Uterus (tissue), 3 donors: ENCODE measurements at regions not wholly inside any gene's neighbourhood (a gene's known extent, or its start where the extent isn't known, plus 50 kb on each side); places are given as distances from the start of the nearest gene placed in this dataset.

ENCODE experiments used
- DNase-seq, 2 donors: peaks; one replicate each; pipeline ENCODE4 v3.0.0-alpha.2; 2019 to 2020
- H3K27ac ChIP-seq, 2 donors: fragments of 200-600 bp; sonication (generic); 1 replicate in 1 of 2; 2 replicates in 1 of 2; pipeline ENCODE4 v1.5.1; 2016 to 2018
- H3K27me3 ChIP-seq, 2 donors: fragments of 200-600 bp; sonication (generic); one replicate each; pipeline ENCODE4 v1.5.1; 2018 to 2019; ENCODE audit warnings: control low read depth in 1 of 2
- H3K36me3 ChIP-seq, 2 donors: fragments of 200-600 bp; sonication (generic); one replicate each; pipeline ENCODE4 v1.5.1; 2019; ENCODE audit warnings: control low read depth in 1 of 2
- H3K4me1 ChIP-seq, 2 donors: fragments of 200-600 bp; sonication (generic); one replicate each; pipeline ENCODE4 v1.5.1; 2018 to 2019; ENCODE audit warnings: control low read depth in 1 of 2
- H3K4me3 ChIP-seq, 2 donors: fragments of 200-600 bp; sonication (generic); 1 replicate in 1 of 2; 2 replicates in 1 of 2; pipeline ENCODE4 v1.5.1; 2018 to 2019; ENCODE audit warnings: mild to moderate bottlenecking in 1 of 2
- H3K9me3 ChIP-seq, 2 donors: fragments of 200-600 bp; sonication (generic); one replicate each; pipeline ENCODE4 v1.5.1; 2019; ENCODE audit warnings: control low read depth in 1 of 2
- CTCF ChIP-seq, 4 experiments: fragments of 200-600 bp in 2 of 4; fragments of 450-650 bp in 2 of 4; sonication (generic) in 2 of 4; IDR thresholded peaks; one replicate each; pipeline ENCODE4 v1.5.1; 2016 to 2019; ENCODE audit warnings: antibody characterized with exemption in 4 of 4, mild to moderate bottlenecking in 2 of 4, moderate library complexity in 1 of 4
- POLR2A ChIP-seq, 2 donors: fragments of 450-650 bp; IDR thresholded peaks; one replicate each; pipeline ENCODE4 v1.6.1; 2016; ENCODE audit warnings: antibody characterized with exemption in 2 of 2, mild to moderate bottlenecking in 1 of 2, moderate library complexity in 1 of 2
- intact Hi-C: fragments of 100-400 bp; cut with DNase I; formaldehyde crosslinking; loops from one replicate; pipeline ENCODE4 v1.15.1; 2023; ENCODE audit warnings: low total_unique reads
- donor health status: DM: yes; HTN: yes; CAD: no.

- Histone ChIP-seq H3K9me3 (no peaks in the 10 kb centered on the region), H3K27me3 (no peaks in the 10 kb centered on the region), H3K27ac (no peak overlapping the region), H3K36me3 (no peaks in the 10 kb centered on the region), H3K4me3 (no peak overlapping the region), H3K4me1 (no peaks in the 10 kb centered on the region)
- DNase-seq = no peak
- intact Hi-C loops = no loop called here
- TF ChIP-seq CTCF (IDR thresholded peaks at IDR 0.05) (no peak), POLR2A (IDR thresholded peaks at IDR 0.05) (no peak)
Measured at GRCh38 chr21:36641886-36642285, 57.0 kb upstream of the SIM2 start.

- DNase-seq = no peak
- TF ChIP-seq CTCF (IDR thresholded peaks at IDR 0.05) (no peak), POLR2A (IDR thresholded peaks at IDR 0.05) (no peak)
- intact Hi-C loops = no loop called here
- H3K27ac ChIP-seq = no peak overlapping the region
- H3K4me3 ChIP-seq = no peak overlapping the region
- H3K27me3 ChIP-seq = no peaks in the 10 kb centered on the region
- H3K9me3 ChIP-seq = no peaks in the 10 kb centered on the region
- H3K36me3 ChIP-seq = no peaks in the 10 kb centered on the region
- no peaks in the 10 kb centered on the region for H3K4me1 ChIP-seq
Measured at GRCh38 chr21:36642777-36643176, 56.1 kb upstream of the SIM2 start.

- H3K4me3 ChIP-seq = no peak overlapping the region
- intact Hi-C loops = no loop called here
- H3K9me3 ChIP-seq = no peaks in the 10 kb centered on the region
- H3K27me3 ChIP-seq = no peaks in the 10 kb centered on the region
- TF ChIP-seq CTCF (IDR thresholded peaks at IDR 0.05) (no peak), POLR2A (IDR thresholded peaks at IDR 0.05) (no peak)
- no peaks in the 10 kb centered on the region for H3K36me3 ChIP-seq
- H3K4me1 ChIP-seq = no peaks in the 10 kb centered on the region
- DNase-seq = no peak
- H3K27ac ChIP-seq = no peak overlapping the region
Measured at GRCh38 chr21:36643374-36644250, 55.3 kb upstream of the SIM2 start.

- Histone ChIP-seq H3K4me3 (no peak overlapping the region), H3K27me3 (no peaks in the 10 kb centered on the region), H3K9me3 (no peaks in the 10 kb centered on the region), H3K4me1 (no peaks in the 10 kb centered on the region), H3K27ac (no peak overlapping the region), H3K36me3 (no peaks in the 10 kb centered on the region)
- intact Hi-C loops = no loop called here
- TF ChIP-seq POLR2A (IDR thresholded peaks at IDR 0.05) (no peak), CTCF (IDR thresholded peaks at IDR 0.05) (no peak)
- DNase-seq = no peak
Measured at GRCh38 chr21:36646011-36646410, 52.9 kb upstream of the SIM2 start.

GRCh38 chr21:36646645-36647044 is 52.3 kb upstream of the SIM2 start:
- intact Hi-C loops = no loop called here
- no peak overlapping the region for H3K4me3 ChIP-seq
- H3K27ac ChIP-seq = no peak overlapping the region
- H3K4me1 ChIP-seq = no peaks in the 10 kb centered on the region
- H3K9me3 ChIP-seq = no peaks in the 10 kb centered on the region
- H3K36me3 ChIP-seq = no peaks in the 10 kb centered on the region
- DNase-seq = no peak
- no peaks in the 10 kb centered on the region for H3K27me3 ChIP-seq
- TF ChIP-seq CTCF (IDR thresholded peaks at IDR 0.05) (no peak), POLR2A (IDR thresholded peaks at IDR 0.05) (no peak)
